ENCODE measurements at regions not wholly inside any gene's neighbourhood (a gene's known extent, or its start where the extent isn't known, plus 50 kb on each side); places are given as distances from the start of the nearest gene placed in this dataset.

DNA sequence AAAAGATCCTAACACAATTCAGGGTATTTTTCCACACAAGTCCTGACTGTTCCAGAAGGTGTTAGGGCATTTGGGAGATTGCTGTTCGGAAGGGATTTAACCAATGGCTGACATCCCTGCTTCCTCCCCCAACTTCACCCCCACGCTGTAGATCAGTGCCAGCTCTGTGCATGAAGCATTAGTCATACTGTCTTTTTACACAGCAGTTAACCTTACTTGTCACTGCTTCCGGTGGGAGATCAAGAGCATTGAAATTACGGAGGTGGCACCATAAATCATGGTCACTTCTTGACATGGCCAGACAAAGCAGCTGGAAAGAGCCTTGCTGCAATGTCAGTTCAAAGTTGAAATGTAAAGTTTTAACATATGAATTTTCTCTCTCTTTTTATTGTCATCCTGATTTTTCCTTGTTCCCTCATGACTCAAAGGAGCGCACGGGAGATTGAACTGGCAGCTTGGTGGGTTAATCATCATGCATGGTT, 70.2 kb downstream of the HRH4 start:
- DNase-seq, result no peak

DNA sequence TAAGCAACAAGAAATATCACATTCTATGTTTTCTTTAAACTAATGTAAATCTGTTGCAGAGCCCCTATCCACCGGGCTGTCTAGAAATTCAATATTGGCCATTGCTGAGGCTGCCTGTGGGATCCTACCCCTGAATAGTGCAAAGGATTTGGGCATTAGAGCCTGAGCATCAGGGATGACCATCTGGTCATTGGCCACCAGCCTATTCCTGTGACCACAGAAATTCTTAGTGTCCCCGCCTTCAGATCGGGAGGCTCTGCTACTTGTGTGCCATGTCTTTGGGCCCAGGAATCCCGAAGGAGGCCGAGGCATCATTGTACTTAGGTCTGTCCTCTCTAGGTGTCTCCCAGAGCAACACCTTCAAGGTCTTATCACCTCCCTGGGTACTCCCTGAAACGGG, 73.8 kb downstream of the HRH4 start:
- DNase-seq, result no peak

DNA sequence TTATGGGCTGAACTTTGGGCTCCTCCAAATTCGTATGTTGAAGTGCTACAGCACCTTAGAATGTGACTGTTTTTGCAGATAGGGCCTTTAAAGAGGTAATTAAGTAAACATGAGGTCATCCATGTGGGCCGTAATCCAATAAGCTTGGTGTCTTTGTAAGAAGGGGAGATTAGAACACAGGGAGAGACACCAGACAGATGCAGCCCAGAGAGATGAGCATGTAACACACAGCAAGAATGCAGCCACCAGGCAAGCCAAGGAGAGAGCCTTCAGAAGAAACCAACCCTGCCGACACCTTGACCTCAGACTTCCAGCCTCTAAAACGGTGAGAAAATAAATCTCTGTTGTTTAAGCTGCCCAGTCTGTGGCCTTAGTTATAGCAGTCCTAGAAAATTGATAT, 74.3 kb downstream of the HRH4 start:
- no peak for DNase-seq

DNA sequence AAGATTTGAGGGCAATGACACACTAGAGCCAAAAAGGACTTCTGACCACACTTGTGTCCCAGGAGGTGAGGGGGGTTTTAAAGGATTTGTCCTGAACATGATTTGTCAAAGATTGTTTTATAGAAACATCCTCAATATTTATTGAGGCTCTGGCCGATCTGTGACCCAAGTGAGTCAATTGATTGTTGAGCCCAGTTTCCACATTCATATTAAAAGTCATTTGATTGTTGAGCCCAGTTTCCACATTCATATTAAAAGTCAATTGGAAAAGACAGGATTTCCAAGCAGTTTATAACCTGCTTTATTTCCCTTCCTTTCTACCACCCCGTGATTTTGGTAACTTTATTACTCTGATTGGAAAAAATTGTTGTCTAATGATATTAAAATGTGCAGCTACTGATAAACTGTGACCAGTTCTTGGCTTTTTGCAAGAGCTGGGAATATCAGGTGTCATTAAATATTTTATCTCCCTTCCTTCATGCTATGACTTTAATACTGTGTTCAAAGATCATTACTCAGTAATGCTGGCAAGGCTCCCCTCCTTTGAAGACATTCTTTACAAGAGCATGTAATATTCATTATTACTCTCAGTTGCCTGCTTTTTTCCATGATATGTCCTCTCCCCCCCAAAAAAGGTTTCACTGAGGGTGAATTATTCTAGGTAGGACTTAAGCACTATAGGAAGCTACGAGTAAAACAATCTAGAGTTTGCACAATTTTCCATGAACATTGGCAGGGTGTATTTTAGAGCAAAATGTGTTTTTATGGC, 75.3 kb downstream of the HRH4 start:
- DNase-seq, result no peak

DNA sequence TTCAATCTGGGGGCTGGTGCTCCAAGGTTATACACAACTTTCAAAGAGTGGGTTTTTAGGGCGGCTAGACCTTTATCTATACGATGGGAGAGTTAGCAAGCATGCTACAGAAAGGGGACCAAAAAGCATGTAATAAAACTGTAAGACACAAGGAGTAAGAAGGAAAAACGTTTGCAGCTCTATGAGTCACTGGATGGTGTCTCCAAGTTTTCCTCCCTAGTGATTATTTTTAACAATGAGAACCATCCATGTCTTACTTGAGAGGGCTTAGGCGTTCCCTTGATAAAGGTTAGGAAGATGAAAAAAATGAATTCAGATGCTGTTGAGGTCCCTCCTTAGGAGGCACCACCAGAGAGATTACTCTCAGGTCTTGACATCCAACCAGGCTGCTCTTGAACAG, 75.9 kb downstream of the HRH4 start:
- no peak for DNase-seq

DNA sequence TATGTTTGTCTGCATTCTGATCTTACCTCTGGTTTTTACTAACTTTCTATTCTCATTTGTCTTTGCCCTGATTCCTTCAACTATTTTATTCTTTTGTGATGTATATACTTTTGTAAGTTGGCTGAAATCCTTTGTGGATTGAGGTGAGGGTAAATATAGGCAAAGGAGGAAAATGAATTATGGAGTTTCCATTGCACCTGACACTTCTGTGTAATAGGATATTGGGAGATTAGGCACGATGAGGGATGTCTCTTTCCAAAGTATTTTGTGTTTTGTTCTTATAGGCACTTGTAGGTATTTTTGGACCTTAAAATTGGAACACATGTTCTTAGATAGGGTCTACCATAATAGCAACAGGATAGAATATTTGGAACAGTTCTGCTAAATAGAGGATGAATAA, 76.4 kb downstream of the HRH4 start:
- DNase-seq, result no peak

DNA sequence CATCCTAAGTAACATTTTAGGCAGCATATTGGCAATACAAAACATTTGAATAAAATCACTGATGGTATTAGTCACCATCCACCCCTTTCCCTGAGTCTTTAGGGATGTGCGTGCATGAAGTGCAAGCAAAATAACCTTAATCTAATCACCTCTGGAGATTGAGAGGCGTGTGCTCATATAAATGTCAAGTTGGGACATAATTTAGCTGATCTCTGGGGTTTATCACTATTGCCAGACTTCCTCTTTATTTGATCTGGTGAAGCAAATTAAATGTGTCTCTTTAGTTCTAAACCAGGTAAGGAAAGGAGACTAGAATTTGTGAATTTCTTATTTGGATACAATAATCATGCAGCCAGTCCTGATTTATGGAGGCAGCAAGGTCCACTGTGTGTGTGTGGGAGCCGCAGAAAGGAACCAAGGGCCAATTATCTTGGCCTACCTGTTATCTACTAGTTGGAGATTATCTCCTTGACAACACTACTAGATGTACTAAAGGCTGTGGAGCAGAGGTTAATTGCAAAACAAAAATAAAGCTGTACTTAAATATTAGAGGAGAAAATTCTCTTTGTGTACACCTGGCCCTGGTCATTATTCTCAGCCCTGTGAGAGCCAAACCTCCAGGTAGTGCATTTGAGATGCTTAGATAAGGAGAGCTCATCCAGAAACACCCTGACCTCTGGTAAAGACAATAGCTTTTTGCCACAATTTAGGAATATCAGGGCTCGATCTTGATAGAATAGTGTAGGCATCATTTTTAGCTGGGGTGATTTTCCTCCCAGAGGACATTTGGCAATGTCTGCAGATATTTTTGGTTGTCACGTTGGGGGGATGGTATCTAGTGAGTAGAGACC, 78.2 kb downstream of the HRH4 start:
- no peak for DNase-seq

DNA sequence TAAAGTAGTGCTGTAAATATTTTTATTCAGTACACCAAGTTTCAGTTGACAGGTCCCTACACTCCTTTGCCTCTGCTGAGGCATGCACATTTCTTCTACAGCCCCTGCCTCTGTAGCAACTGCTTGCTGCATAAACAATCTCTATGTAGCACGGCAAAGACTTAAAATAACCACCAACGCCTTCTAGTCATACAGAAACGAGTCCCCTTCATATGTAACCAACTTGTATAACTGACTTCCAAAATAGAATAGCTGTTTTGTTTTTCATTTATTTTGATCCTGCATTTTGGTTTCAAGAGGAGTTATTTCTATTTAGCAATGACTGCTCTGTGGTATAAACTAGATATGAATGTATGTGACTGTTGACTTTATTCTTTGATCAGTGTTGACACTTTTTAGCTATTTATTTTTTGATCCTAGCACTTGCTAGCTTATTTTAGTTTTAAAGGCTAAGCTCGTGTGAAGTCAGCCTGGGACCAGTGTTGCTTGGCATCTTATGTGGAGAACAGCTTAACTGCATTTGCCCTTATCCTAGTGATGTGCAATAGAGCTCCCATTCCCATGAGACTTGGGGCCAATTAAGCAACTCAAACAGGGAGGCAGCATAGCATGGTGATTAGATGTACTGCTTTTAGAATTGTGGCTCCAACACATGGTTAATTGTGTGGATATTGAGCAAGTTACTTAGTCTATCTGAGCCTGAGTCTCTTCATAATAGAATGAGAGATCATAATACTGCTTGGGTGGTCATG, 79.6 kb downstream of the HRH4 start:
- no peak for DNase-seq

DNA sequence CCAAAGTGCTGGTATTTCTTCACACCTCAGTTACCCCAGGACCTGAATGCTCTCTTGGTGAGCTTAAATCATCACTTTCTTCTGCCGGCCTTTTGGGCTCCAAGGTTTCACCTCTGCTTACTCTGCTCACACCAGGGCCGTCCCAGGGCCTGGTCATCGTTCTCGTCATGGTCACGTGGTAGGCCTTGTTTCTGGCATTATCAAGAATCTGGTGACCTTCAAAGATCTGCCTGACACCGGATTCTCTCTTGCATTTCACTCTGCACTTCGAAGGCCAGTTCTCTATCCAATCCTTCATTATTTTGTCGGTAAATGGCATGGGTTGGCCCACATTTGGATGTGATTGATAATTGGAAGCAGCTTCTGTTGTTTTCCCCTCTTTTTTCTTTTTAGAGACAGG, 80.5 kb downstream of the HRH4 start:
- no peak for DNase-seq

DNA sequence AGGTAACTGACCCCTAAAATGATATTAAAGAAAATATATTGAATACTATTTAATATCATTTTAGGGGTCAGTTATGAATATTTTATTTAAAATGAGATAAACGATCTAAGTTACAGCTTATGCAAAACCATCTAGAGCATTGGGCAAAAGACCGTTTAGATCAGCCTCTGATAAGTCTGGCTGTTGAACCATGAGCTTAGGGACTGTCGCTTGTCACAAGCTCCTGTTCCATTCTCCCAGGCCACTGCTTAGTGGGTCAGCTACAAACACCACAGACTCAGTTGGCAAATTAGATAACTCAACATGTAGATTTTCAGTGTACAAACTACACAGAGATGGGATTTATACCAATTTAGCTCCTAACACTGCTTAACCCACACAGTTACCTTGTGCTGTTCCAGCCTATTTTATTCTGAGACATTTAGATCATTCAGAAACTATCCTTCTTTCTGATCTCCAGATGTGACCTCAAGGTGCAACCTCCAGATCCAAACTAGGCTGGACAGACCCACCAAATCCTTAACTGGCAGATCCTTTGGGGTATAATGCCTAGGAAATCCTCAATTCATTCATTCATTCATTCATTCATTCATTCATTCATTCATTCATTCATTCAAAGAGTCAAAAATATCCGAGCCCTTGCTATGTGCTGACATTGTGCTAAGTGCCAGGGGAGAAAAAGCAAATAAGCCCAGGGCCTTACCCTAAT, 82.8 kb downstream of the HRH4 start:
- DNase-seq, result no peak

DNA sequence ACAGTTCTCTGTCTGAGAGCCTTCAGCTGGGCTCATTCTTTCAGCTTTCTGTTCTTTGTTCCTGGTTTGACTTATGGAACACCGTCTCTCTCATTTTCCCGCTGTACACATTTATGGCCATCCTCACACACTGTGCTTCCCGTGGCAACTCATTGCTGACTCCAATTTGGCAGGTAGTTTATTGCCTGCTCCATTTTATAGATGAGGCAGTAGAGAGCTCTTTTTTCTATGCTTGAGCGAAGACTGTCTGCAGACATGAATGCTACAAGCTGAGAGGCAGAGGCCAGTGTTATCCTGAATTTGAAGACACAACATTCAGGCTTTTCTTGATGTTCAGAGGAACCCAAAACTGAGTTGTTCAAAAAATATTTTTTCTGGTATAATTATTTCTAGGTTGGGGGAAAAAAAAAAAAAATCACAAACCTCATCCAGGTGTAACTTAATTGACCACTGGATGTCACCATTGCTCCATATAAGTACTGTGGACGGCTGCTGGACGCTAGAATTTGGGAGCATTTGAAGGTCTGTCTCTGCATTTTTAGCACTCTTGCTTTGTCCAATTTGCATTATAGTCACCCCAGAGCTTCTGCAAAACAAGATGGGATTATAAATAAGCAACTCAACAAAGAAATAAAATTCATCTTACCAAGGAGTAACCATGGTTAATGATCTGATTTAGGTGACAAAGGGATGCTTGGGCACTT, 83.5 kb downstream of the HRH4 start:
- no peak for DNase-seq

DNA sequence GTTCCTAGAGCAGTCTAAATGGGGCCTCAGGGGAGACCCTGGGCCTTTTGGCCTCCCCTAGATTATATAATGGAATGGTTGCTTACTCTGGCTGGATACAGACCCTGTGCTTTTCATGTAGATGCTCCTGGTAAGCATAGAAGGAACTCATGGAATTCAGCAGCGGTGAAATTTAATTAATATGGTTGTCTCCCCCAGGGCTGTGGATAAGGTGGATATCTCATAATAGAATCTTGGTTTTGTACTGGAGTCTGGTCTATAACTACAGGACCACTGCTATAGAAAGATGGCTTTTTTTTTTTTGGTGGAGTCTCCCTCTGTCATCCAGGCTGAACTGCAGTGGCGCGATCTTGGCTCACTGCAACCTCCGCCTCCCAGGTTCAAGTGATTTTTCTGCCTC, 84.5 kb downstream of the HRH4 start:
- no peak for DNase-seq

DNA sequence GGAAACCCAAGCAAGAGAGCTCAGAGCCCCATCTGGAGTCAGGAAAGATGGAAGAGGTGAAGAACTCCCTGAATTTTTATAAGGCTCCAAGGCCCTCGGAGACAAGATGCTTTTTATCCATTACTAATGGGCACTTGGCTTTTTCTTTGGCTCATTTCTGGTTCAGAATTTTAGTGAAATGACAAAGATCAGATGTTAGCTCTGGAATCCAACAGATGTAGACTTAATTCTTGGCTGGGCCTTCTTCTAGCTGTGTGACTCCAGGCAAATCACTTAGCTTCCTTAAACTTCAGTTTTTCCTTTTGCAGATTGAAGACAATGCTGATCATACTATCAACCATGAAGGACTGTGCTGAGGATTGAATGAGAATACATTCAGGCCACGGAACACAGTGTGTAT, 85.2 kb downstream of the HRH4 start:
- no peak for DNase-seq

DNA sequence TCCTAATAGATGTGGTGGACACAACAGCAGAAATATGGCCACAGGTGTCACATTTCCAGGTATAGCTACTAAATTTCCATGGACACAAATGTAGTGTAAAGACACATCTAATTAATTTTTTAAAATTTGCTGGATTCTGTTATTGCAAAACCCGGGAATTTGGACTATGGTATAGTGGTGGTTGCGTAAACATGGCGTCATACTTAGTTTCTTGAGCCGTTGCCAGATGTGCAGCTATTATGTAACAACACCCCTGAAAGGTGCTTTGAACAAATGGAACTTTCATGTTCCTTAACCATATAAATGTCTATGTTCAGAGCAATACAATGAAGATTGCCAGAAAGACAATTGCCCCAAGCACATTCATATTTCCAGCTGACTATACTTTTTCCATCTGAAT, 85.9 kb downstream of the HRH4 start:
- no peak for DNase-seq

DNA sequence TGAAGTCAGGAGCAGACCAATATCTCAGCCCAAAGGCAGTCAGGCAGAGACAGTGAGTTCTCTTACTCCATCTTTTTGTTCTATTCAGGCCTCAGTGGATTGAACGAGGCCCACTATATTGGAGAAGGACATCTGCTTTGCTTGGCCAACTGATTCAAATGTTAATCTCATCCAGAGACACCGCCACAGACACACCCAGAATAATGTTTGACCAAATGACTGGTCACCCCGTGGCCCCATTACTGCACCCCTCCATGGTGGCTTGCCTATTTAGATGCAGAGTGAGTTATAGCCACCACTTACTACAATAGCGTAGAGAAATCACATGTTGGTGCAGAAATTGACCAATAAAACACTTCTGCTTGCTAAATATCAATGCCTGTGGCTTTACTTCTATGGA, 88.1 kb downstream of the HRH4 start:
- no peak for DNase-seq

DNA sequence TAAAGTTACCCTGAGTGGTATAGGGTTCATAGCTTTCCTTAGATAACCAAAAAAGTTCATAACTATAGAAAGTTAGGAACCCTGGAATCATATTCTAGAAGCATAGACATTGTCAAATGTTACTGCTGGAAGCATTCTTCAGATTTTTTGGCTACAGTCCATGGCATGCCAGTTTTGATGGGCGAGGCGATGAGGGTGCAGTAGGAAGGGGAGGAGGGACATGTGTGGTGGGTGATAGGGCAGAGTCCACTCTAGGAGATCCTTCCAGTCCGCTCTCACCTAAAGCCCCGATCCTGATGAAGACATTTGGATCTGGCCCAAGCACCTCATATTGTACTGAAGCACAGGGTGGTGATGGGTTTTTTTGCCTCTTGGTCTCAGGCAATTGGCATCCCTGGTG, 91.8 kb downstream of the HRH4 start:
- no peak for DNase-seq

DNA sequence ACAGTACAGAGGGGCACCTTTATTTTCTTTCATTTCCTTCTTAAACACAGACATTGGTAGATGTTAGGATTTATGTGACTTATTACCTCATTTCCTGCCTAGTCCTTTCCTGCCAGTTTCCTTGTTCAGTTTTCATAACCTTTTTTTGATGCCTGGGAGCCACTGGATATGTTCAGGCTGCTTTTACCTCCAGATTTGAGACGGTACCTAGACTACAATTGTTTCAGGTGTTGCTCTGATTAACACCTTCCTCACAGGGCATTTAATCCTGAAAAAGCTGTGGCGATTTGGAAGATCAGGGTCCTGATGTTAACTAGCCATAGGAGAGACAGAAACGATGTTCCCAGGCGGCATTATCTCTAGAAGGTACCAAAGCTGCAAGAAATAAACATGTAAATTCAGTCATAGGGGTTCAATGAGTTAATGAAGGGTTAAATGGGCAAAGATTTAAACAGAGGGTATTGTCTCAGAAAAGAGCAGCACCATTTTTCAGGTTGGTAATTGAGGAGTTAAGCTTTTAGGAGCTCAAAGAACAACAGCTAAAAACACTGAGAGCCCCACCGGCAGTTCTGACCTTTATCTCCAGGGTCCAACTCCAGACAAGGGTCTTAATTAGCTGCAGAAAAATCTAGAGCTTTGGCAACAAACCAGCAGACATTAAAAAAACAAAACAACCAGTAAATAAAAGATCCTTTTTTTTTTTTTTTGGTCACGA, 93.3 kb downstream of the HRH4 start:
- no peak for DNase-seq

DNA sequence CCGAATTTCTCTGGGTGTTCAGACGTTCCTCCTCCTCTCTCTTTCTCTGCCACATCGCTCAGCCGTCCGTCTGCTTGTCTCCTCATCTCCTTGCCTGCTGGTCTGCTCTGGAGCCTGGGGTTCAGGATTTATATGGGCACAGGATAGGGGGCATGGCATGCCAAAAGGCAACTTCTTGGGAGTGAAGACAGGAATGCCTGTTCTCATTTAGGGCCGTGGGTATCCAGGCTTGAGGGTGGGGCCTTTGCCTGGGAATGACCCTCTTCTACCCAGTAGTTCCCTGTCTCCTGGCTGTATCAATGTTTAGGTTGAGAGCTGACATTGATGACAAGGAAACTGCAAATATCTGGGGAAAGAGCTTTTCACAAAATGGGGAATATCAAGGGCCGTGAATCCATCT, 98.0 kb downstream of the HRH4 start:
- DNase-seq, result no peak

DNA sequence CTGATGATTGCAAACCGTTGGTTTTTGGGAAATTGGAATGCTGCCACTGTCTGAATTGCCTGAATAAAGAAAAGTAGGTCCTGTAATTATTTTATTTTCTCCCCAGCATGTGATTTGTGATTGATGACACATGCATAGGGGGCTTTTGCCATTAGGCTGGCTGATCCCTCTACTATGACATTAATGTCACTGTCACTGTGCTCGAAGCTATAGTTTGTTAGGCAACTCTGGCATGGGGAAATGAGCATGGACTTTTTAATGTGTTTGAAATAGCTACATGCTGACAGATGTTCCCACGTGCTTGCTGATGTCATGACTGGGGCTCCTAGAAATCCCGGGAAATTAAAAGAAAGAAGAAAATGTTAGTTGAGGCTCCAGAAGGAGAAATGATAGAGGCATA, 99.1 kb downstream of the HRH4 start:
- no peak for DNase-seq

DNA sequence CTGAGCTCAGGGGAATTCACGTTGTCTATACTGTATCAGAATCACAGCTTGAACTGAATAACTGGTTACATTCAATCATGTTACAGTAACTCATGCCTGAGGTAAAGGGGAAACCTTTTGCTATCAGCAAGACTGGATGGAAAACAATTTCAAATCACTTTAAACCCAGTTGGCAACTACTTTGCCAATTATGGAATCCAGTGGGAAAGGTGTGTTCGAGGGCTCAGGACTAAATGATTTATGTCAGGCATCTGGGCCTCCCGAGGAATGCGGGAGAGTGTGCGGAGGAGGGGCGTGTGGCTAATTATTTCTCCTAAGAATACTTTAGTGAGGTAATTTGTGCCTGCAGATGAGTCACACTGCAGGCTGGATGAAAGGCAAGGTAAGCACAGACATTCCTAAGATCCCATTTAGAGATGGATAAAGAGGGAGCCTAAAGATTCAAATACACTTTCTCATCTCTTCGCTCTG, 100.1 kb downstream of the HRH4 start:
- DNase-seq, result no peak

DNA sequence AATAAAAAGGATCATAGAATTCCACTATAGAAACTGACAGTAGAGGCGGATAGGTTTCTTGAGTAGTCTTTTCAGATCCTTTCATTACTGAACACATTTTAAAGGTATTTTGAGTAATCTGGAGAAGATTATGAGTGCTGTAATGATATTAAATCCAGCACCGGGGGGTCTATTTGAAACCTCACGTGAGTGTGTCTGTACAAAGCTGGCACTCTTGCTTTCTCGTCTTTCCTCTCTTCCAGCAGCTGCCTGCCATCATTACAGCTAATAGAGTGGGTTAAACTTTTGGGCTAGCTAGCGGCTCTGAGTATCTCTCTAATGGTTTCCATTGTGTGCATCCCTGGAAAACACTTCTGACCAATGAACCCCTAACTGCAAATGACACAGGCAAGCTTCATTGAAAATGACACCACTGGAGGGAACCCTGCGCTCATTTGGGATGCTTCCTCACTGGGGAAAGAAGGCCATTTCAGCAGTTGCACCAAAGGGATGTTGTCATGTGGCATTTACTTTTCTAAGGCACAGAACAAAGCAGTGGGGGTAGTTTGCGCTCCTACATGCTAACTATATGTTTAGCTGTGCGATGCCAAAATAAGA, 101.0 kb downstream of the HRH4 start:
- no peak for DNase-seq
